H1 (cell line): ENCODE measurements at regions not wholly inside any gene's neighbourhood (a gene's known extent, or its start where the extent isn't known, plus 50 kb on each side); places are given as distances from the start of the nearest gene placed in this dataset.

Source experiments
- CTCF ChIA-PET: fragments of 300-600 bp; sonication (Branson Sonifier 250); formaldehyde crosslinking; loops from one replicate; lab custom pipeline; 2021; ENCODE audit not compliant: partially characterized antibody; lab: Charles Lee
- POLR2A ChIA-PET: fragments of 300-600 bp; sonication (Branson Sonifier 250); formaldehyde crosslinking; loops from one replicate; lab custom pipeline; 2021; ENCODE audit warnings: inconsistent platforms; ENCODE audit not compliant: partially characterized antibody; lab: Charles Lee
- DNase-seq, 2 experiments: peaks; one replicate each; pipeline versions ENCODE4 v3.0.0 to v3.0.0-alpha.2; 2010 to 2022; ENCODE audit warnings: low spot score in 2 of 2, low read depth in 1 of 2, mixed read lengths in 1 of 2
- FAIRE-seq: peaks from 2 replicates; lab custom pipeline; 2011; peaks lifted over from hg19 to GRCh38; lab: Jason Lieb, UNC
- H2AFZ ChIP-seq: 2 replicates; pipeline ENCODE4 v1.8.1; 2012; ENCODE audit warnings: low read length, inconsistent platforms
- H2AK5ac ChIP-seq: 2 replicates; pipeline ENCODE4 v1.6.1; 2013; ENCODE audit warnings: low read depth, low read length
- H2BK120ac ChIP-seq: replicated peaks from 2 replicates; pipeline ENCODE3; 2013; ENCODE audit warnings: low read depth, low read length, inconsistent platforms
- H2BK12ac ChIP-seq: 2 replicates; pipeline ENCODE4 v1.6.1; 2013; ENCODE audit warnings: low read depth, low read length
- H2BK15ac ChIP-seq: 2 replicates; pipeline ENCODE4 v1.6.1; 2013; ENCODE audit warnings: low read length
- H2BK20ac ChIP-seq: 2 replicates; pipeline ENCODE4 v1.6.1; 2013; ENCODE audit warnings: low read length
- H2BK5ac ChIP-seq: 2 replicates; pipeline ENCODE4 v1.6.1; 2013; ENCODE audit warnings: low read depth, low read length
- H3K14ac ChIP-seq: 2 replicates; pipeline ENCODE4 v1.6.1; 2013; ENCODE audit warnings: inconsistent platforms; ENCODE audit not compliant: insufficient read length
- H3K18ac ChIP-seq: 2 replicates; pipeline ENCODE4 v1.6.1; 2013; ENCODE audit warnings: low read length; ENCODE audit errors: extremely low read depth
- H3K23ac ChIP-seq: 2 replicates; pipeline ENCODE4 v1.6.1; 2013; ENCODE audit warnings: inconsistent platforms; ENCODE audit not compliant: insufficient read length
- H3K23me2 ChIP-seq: 2 replicates; pipeline ENCODE4 v1.6.1; 2013; ENCODE audit warnings: low read depth, low read length
- H3K27ac ChIP-seq: 2 replicates; pipeline ENCODE4 v1.6.1; 2011; ENCODE audit warnings: low read depth, low read length, inconsistent platforms
- H3K27me3 ChIP-seq, 4 experiments: replicated peaks in 1 of 4; 1 replicate in 1 of 4; 2 replicates in 3 of 4; pipeline versions ENCODE4 v1.6.1 to v1.8.1; 2011 to 2013; ENCODE audit warnings: low read length in 3 of 4, mild to moderate bottlenecking in 3 of 4, inconsistent platforms in 2 of 4, mixed read lengths in 2 of 4, moderate library complexity in 1 of 4; ENCODE audit not compliant: control insufficient read depth in 3 of 4, insufficient read depth in 3 of 4; ENCODE audit errors: extremely low read depth in 1 of 4
- H3K36me3 ChIP-seq, 4 experiments: 2 replicates each; pipeline versions ENCODE4 v1.6.1 to v1.8.1; 2011 to 2013; ENCODE audit warnings: mild to moderate bottlenecking in 4 of 4, low read length in 3 of 4, moderate library complexity in 2 of 4, control low read depth in 1 of 4, inconsistent platforms in 1 of 4; ENCODE audit not compliant: insufficient read depth in 4 of 4, control insufficient read depth in 2 of 4
- H3K4ac ChIP-seq: replicated peaks from 2 replicates; pipeline ENCODE3; 2013; ENCODE audit warnings: low read length, low read depth, mixed read lengths, inconsistent platforms; ENCODE audit not compliant: insufficient read length
- H3K4me1 ChIP-seq, 4 experiments: replicated peaks in 1 of 4; 1 replicate in 1 of 4; 2 replicates in 3 of 4; pipeline versions ENCODE4 v1.6.1 to v1.8.1; 2011 to 2013; ENCODE audit warnings: low read length in 3 of 4, inconsistent platforms in 2 of 4, mixed read lengths in 1 of 4; ENCODE audit not compliant: insufficient read depth in 4 of 4, control insufficient read depth in 3 of 4
- H3K4me2 ChIP-seq, 2 experiments: 2 replicates each; pipeline versions ENCODE4 v1.6.1 to v1.8.1; 2011 to 2013; ENCODE audit warnings: low read depth in 2 of 2, low read length in 2 of 2, control low read depth in 1 of 2, inconsistent platforms in 1 of 2, mild to moderate bottlenecking in 1 of 2; ENCODE audit not compliant: insufficient read depth in 1 of 2
- H3K4me3 ChIP-seq, 4 experiments: fragments of 200-600, 300-600 bp in 1 of 4; sonication (generic), shearing (Covaris generic), sonication (Bioruptor Twin) in 1 of 4; 2 replicates each; pipeline versions ENCODE4 v1.5.1 to v1.8.1; 2011 to 2016; ENCODE audit warnings: low read length in 4 of 4, low read depth in 3 of 4, control low read depth in 2 of 4, inconsistent platforms in 2 of 4, mild to moderate bottlenecking in 2 of 4, mixed read lengths in 1 of 4, moderate library complexity in 1 of 4; ENCODE audit not compliant: insufficient read depth in 2 of 4; ENCODE audit errors: extremely low read depth in 1 of 4
- H3K56ac ChIP-seq: replicated peaks from 2 replicates; pipeline ENCODE3; 2013; ENCODE audit warnings: low read depth, mild to moderate bottlenecking, mixed read lengths, low read length, inconsistent platforms; ENCODE audit not compliant: insufficient read length
- H3K79me1 ChIP-seq: 2 replicates; pipeline ENCODE4 v1.6.1; 2013; ENCODE audit warnings: low read depth, low read length, control low read depth
- H3K79me2 ChIP-seq, 2 experiments: 2 replicates each; pipeline versions ENCODE4 v1.6.1 to v1.8.1; 2012 to 2013; ENCODE audit warnings: low read length in 2 of 2, mild to moderate bottlenecking in 2 of 2, inconsistent platforms in 1 of 2; ENCODE audit not compliant: insufficient read depth in 2 of 2, control insufficient read depth in 1 of 2
- H3K9ac ChIP-seq, 4 experiments: replicated peaks in 1 of 4; 1 replicate in 1 of 4; 2 replicates in 3 of 4; pipeline versions ENCODE4 v1.6.1 to v1.8.1; 2011 to 2013; ENCODE audit warnings: low read depth in 3 of 4, low read length in 3 of 4, control low read depth in 2 of 4, mild to moderate bottlenecking in 2 of 4, moderate library complexity in 2 of 4, inconsistent platforms in 1 of 4; ENCODE audit errors: extremely low read depth in 1 of 4
- H3K9me3 ChIP-seq, 2 experiments: 2 replicates each; pipeline versions ENCODE4 v1.6.1 to v1.8.1; 2012 to 2013; ENCODE audit warnings: mild to moderate bottlenecking in 2 of 2, moderate library complexity in 2 of 2, control low read depth in 1 of 2, inconsistent platforms in 1 of 2, low read depth in 1 of 2, low read length in 1 of 2, mixed read lengths in 1 of 2; ENCODE audit not compliant: insufficient read depth in 2 of 2
- H4K20me1 ChIP-seq, 2 experiments: replicated peaks in 1 of 2; 2 replicates each; pipeline versions ENCODE3 to v1.8.1; 2011 to 2013; ENCODE audit warnings: inconsistent platforms in 2 of 2, low read length in 2 of 2, mild to moderate bottlenecking in 1 of 2; ENCODE audit not compliant: insufficient read depth in 2 of 2, control insufficient read depth in 1 of 2
- H4K5ac ChIP-seq: 2 replicates; pipeline ENCODE4 v1.6.1; 2013; ENCODE audit warnings: low read length, low read depth, mixed read lengths, inconsistent platforms; ENCODE audit not compliant: insufficient read length
- H4K8ac ChIP-seq: 2 replicates; pipeline ENCODE4 v1.8.0; 2013; ENCODE audit warnings: mild to moderate bottlenecking, moderate library complexity, low read length, inconsistent platforms; ENCODE audit not compliant: insufficient read depth; ENCODE audit errors: extremely low read depth
- H4K91ac ChIP-seq: replicated peaks from 2 replicates; pipeline ENCODE3; 2013; ENCODE audit warnings: low read length, mixed read lengths, inconsistent platforms; ENCODE audit not compliant: insufficient read length
- HDAC2 ChIP-seq, 2 experiments: fragments of 300-600 bp in 1 of 2; sonication (generic) in 1 of 2; IDR thresholded peaks; 2 replicates each; pipeline ENCODE4 v1.6.1; 2011 to 2012; ENCODE audit warnings: low read depth in 2 of 2, low read length in 2 of 2, mild to moderate bottlenecking in 2 of 2, moderate library complexity in 2 of 2, borderline replicate concordance in 1 of 2, inconsistent platforms in 1 of 2
- MAFK ChIP-seq: IDR thresholded peaks from 2 replicates; pipeline ENCODE4 v1.6.1; 2012; ENCODE audit warnings: low read depth, mild to moderate bottlenecking, improper control_type of control experiment, low read length
- RAD21 ChIP-seq, 2 experiments: IDR thresholded peaks in 1 of 2; conservative IDR thresholded peaks in 1 of 2; 2 replicates each; pipeline ENCODE4 v1.6.1; 2011; ENCODE audit warnings: low read depth in 2 of 2, low read length in 2 of 2, improper control_type of control experiment in 1 of 2, inconsistent platforms in 1 of 2, mild to moderate bottlenecking in 1 of 2, moderate library complexity in 1 of 2
- SUZ12 ChIP-seq: fragments of 200-600 bp; sonication (generic); IDR thresholded peaks from 2 replicates; pipeline ENCODE4 v1.6.1; 2012; ENCODE audit warnings: mild to moderate bottlenecking, inconsistent platforms, low read length, moderate library complexity, mixed read lengths
- TBP ChIP-seq: IDR thresholded peaks from 2 replicates; pipeline ENCODE4 v1.6.1; 2011; ENCODE audit warnings: low read depth, low read length, improper control_type of control experiment
- ZNF274 ChIP-seq: IDR thresholded peaks from 2 replicates; pipeline ENCODE4 v1.7.0; 2012; ENCODE audit warnings: low read length, borderline replicate concordance; ENCODE audit errors: extremely low read depth
- WGBS, 2 experiments: shearing (Covaris generic) in 1 of 2; methylation state at CpG; one replicate each; pipeline versions ENCODE4 v1.1.6 to v1.1.7; 2013 to 2015; ENCODE audit warnings: low lambda C conversion rate in 2 of 2, mixed read lengths in 2 of 2, inconsistent platforms in 1 of 2, low coverage in 1 of 2, missing lambda C conversion rate in 1 of 2; ENCODE audit not compliant: insufficient replicate concordance in 2 of 2, insufficient coverage in 1 of 2, insufficient read length in 1 of 2; ENCODE audit errors: extremely low coverage in 1 of 2, missing lambda C conversion rate in 1 of 2; 5-methylcytosine and 5-hydroxymethylcytosine counted together

GRCh38 chr21:20856926-20857325 is 141.3 kb upstream of the NCAM2 start:
- Histone ChIP-seq H3K27me3 (no peaks in the 10 kb centered on the region), H3K9ac (no peak overlapping the region), H2BK20ac (no peak overlapping the region), H2AK5ac (no peak overlapping the region), H4K8ac (no peak overlapping the region), H4K91ac (no peak overlapping the region), H2BK15ac (no peak overlapping the region), H3K4ac (no peak overlapping the region), H2BK12ac (no peak overlapping the region), H3K79me2 (no peaks in the 10 kb centered on the region), H3K23me2 (no peaks in the 10 kb centered on the region), H2BK5ac (no peak overlapping the region), H3K4me2 (no peak overlapping the region), H3K79me1 (no peaks in the 10 kb centered on the region), H4K20me1 (no peaks in the 10 kb centered on the region), H3K14ac (no peak overlapping the region), H3K4me3 (no peak overlapping the region), H3K9me3 (peaks cover 0 to 3% of the 10 kb centered on the region in 2 experiments; a peak in 1 of 4 replicates), H3K23ac (no peak overlapping the region), H4K5ac (no peak overlapping the region), H3K27ac (no peak overlapping the region), H3K4me1 (0 out of 7 replicates have a peak, but pooled peaks cover 0 to 2% (median 0%) of the 10 kb centered on the region in 4 experiments), H3K18ac (no peak overlapping the region), H2BK120ac (no peak overlapping the region), H3K36me3 (no peaks in the 10 kb centered on the region; a peak in 1 of 8 replicates), H2AFZ (no peak overlapping the region), H3K56ac (no peak overlapping the region)
- WGBS, 2 experiments: 90% methylated on average over 5 of the region's 5 CpGs; no CpG with 5 or more reads in 1 of the 2 experiments
- CTCF ChIA-PET: no interaction called here
- FAIRE-seq: no peak
- no peak for DNase-seq
- POLR2A ChIA-PET: no interaction called here
- TF ChIP-seq RAD21 (IDR thresholded peaks at IDR 0.05 in 1 of 2, conservative IDR thresholded peaks at IDR 0.05 in 1 of 2; ENCODE audit: low read depth in 2 of 2, low read length in 2 of 2) (no peak), SUZ12 (no peak), MAFK (no peak), TBP (no peak), ZNF274 (no peak), HDAC2 (IDR thresholded peaks at IDR 0.05; ENCODE audit: borderline replicate concordance in 1 of 2, low read depth in 2 of 2, low read length in 2 of 2) (no peak)
